Activated CD4-positive, alpha-beta memory T cell treated with anti-CD3 and anti-CD28 coated beads, Interleukin-2, amount 10 ng/mL, durations not matched to agents 7 days and 5 days (primary cell): ENCODE measurements at regions not wholly inside any gene's neighbourhood (a gene's known extent, or its start where the extent isn't known, plus 50 kb on each side); places are given as distances from the start of the nearest gene placed in this dataset.
A peak's percentile ranks its signal among the peaks of the same experiment; 100 is the strongest.

Source experiments
- CTCF ChIA-PET: fragments of 350-600 bp; sonication (Branson Sonifier 250); formaldehyde crosslinking; loops from one replicate; lab custom pipeline; 2021; ENCODE audit warnings: antibody characterized with exemption, inconsistent platforms; lab: Charles Lee
- POLR2A ChIA-PET: fragments of 350-600 bp; sonication (Branson Sonifier 250); formaldehyde crosslinking; loops from one replicate; lab custom pipeline; 2021; ENCODE audit warnings: antibody characterized with exemption; lab: Charles Lee
- DNase-seq: peaks from one replicate; pipeline ENCODE4 v3.0.0-alpha.2; 2020
- H3K27ac Mint-ChIP-seq: one replicate; pipeline ENCODE4 v1.8.0; 2021; ENCODE audit warnings: mild to moderate bottlenecking, mixed read lengths
- H3K27me3 Mint-ChIP-seq: one replicate; pipeline ENCODE4 v1.8.0; 2021; ENCODE audit warnings: mixed read lengths
- H3K36me3 Mint-ChIP-seq: one replicate; pipeline ENCODE4 v1.8.0; 2021; ENCODE audit warnings: low read depth, mixed read lengths
- H3K4me1 Mint-ChIP-seq: one replicate; pipeline ENCODE4 v1.8.0; 2021; ENCODE audit warnings: mixed read lengths
- H3K4me3 Mint-ChIP-seq: one replicate; pipeline ENCODE4 v1.8.0; 2021; ENCODE audit warnings: mild to moderate bottlenecking, mixed read lengths
- H3K9me3 Mint-ChIP-seq: one replicate; pipeline ENCODE4 v1.8.0; 2021; ENCODE audit warnings: mixed read lengths

GRCh38 chr6:87929843-87930288 is 117.8 kb upstream of the SPACA1 start:
- Mint-ChIP-seq H3K9me3 (no peaks in the 10 kb centered on the region), H3K4me3 (no peak overlapping the region), H3K27ac (no peak overlapping the region), H3K27me3 (no peaks in the 10 kb centered on the region), H3K36me3 (no peaks in the 10 kb centered on the region), H3K4me1 (peaks cover 4% of the 10 kb centered on the region)
- ChIA-PET POLR2A (no interaction called here), CTCF (interaction anchor here (0.6 to 1.4 kb wide), 8 partner anchors 9 to 941 kb away, joined by 3 to 9 read pairs (median 4); no protein-coding TSS in a partner anchor)
- peak; percentile 58 for DNase-seq

DNA sequence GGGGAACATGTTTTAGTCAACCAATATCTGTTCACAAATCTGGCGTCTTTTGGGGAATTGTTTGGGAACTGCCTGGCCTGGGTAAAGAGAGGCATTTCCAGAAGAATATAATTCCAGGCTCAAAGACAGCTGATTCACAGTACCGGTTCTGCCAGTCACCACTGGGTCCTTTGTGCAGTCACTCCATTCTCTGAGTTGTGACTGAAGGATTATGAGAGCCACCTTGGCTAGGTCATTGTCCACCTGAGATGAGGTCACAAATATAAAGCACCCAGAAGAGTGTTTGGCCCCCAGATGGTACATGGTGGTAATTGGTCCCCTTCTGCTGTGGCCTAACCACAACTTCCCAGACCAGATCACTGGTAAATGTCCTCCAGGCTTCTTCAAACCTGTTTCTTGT is 121.0 kb upstream of the SPACA1 start:
- peaks cover 16% of the 10 kb centered on the region for H3K4me1 Mint-ChIP-seq
- no peaks in the 10 kb centered on the region for H3K36me3 Mint-ChIP-seq
- ChIA-PET POLR2A (no interaction called here), CTCF (no interaction called here)
- no peaks in the 10 kb centered on the region for H3K27me3 Mint-ChIP-seq
- no peak for DNase-seq
- no peak overlapping the region for H3K27ac Mint-ChIP-seq
- no peaks in the 10 kb centered on the region for H3K9me3 Mint-ChIP-seq
- H3K4me3 Mint-ChIP-seq = no peak overlapping the region

DNA sequence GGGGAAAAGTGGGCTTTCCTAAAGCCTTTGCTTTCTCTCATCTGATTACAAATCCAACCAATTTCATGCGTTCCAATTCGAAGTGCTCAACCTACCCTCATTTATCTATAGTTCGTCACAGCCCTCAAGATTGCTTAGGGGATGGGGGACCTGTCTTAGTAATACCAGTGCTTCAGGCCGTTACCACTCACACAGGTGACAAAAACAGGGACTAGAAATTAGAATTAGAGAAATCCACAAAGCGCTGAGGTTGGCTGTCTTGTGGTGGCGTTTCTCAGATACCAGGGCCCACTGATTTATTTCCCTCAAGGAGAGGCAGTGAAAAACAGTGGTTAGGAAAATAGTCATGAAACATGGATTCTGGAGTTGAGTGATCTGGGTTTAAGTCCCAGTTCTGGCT is 121.6 kb upstream of the SPACA1 start:
- Mint-ChIP-seq H3K4me1 (peaks cover 16% of the 10 kb centered on the region), H3K36me3 (no peaks in the 10 kb centered on the region), H3K27ac (no peak overlapping the region), H3K4me3 (no peak overlapping the region), H3K9me3 (no peaks in the 10 kb centered on the region), H3K27me3 (no peaks in the 10 kb centered on the region)
- no peak for DNase-seq
- ChIA-PET POLR2A (no interaction called here), CTCF (interaction anchor here (0.5 kb wide), 1 partner anchor 659 kb away, joined by 3 read pairs; no protein-coding TSS in a partner anchor)

DNA sequence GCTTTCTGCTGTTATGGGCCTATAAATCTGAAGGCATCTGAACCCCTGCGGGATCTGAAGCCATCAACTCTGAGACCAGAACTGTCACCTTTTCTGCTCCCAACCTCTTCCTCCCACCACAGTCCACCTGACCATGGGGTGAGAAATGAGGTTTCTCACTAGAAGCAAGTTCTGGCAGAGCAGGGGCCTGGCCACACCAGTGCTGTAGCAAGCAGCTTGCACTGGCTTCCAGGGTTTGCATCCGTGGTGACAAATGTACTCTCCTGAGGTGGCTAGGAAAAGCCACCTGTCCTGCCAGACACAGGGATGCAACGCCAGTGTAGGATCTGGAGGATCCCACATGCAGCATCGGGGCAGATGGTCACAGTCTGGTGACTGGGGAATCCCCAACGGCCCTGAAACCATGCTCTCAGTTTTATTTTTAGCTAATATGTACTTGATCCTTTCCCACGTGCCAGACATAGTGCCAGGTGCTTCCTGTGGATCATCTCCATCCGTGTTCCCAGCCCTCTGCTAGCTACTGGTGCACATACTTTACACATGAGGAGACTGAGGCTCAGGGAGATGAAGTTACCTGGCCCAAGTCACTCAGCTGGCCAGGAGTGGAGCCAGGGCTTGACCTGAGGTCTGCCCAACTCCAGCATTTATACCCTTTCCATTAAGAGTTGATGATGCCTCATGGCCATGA is 122.1 kb upstream of the SPACA1 start:
- Mint-ChIP-seq H3K27me3 (peaks cover 4% of the 10 kb centered on the region), H3K4me1 (peaks cover 16% of the 10 kb centered on the region), H3K36me3 (no peaks in the 10 kb centered on the region), H3K27ac (no peak overlapping the region), H3K4me3 (no peak overlapping the region), H3K9me3 (no peaks in the 10 kb centered on the region)
- POLR2A ChIA-PET = no interaction called here
- CTCF ChIA-PET = interaction anchor here (0.5 to 0.6 kb wide), 3 partner anchors 9 to 957 kb away, joined by 3 read pairs; no protein-coding TSS in a partner anchor
- no peak for DNase-seq

DNA sequence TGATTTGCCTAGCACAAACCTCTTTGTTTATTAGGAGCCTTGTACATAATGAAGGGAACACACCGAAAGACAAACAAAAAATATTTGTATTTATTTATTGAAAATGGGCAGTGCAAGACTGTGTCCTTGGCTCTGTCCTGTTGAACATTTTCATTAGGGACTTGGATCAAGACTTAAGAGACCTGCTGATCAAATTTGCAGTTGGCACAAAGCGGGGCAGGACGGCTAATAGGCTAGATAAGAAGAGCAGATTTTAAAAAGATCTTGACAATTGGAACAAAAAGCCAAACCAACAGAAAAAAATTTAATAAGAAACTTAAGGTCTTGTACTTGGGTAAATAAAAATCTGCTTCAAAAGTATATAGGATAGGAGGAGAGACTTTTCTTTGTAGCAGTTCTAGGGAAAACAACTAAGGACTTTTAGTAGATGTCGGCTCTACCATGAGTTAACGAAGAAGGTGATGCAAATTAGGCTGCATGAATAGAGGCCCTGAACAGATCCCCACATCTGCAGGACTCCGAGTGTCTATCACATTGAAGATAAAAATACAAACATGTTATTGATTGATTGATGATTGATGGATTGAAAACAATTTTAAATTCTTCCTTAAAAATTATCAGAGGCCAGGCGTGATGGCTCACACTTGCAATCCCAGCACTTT is 124.1 kb upstream of the SPACA1 start:
- Mint-ChIP-seq H3K36me3 (no peaks in the 10 kb centered on the region), H3K9me3 (no peaks in the 10 kb centered on the region), H3K4me1 (peaks cover 16% of the 10 kb centered on the region), H3K27ac (no peak overlapping the region), H3K4me3 (no peak overlapping the region), H3K27me3 (peaks cover 4% of the 10 kb centered on the region)
- ChIA-PET POLR2A (interaction anchor here (1.2 to 1.9 kb wide), 2 partner anchors 11 to 16 kb away, joined by 3 to 8 read pairs; no protein-coding TSS in a partner anchor), CTCF (interaction anchor here (1.1 kb wide), 1 partner anchor 11 kb away, joined by 3 read pairs; no protein-coding TSS in a partner anchor)
- DNase-seq = no peak

GRCh38 chr6:87922947-87923330 is 124.7 kb upstream of the SPACA1 start:
- H3K4me3 Mint-ChIP-seq = no peak overlapping the region
- peaks cover 4% of the 10 kb centered on the region for H3K27me3 Mint-ChIP-seq
- no peaks in the 10 kb centered on the region for H3K9me3 Mint-ChIP-seq
- CTCF ChIA-PET = interaction anchor here (1.1 kb wide), 1 partner anchor 10 kb away, joined by 3 read pairs; no protein-coding TSS in a partner anchor
- H3K36me3 Mint-ChIP-seq = no peaks in the 10 kb centered on the region
- no peak overlapping the region for H3K27ac Mint-ChIP-seq
- DNase-seq = peak; percentile 21
- H3K4me1 Mint-ChIP-seq = peaks cover 16% of the 10 kb centered on the region
- POLR2A ChIA-PET = interaction anchor here (1.2 to 1.9 kb wide), 2 partner anchors 10 to 15 kb away, joined by 3 to 8 read pairs; no protein-coding TSS in a partner anchor

DNA sequence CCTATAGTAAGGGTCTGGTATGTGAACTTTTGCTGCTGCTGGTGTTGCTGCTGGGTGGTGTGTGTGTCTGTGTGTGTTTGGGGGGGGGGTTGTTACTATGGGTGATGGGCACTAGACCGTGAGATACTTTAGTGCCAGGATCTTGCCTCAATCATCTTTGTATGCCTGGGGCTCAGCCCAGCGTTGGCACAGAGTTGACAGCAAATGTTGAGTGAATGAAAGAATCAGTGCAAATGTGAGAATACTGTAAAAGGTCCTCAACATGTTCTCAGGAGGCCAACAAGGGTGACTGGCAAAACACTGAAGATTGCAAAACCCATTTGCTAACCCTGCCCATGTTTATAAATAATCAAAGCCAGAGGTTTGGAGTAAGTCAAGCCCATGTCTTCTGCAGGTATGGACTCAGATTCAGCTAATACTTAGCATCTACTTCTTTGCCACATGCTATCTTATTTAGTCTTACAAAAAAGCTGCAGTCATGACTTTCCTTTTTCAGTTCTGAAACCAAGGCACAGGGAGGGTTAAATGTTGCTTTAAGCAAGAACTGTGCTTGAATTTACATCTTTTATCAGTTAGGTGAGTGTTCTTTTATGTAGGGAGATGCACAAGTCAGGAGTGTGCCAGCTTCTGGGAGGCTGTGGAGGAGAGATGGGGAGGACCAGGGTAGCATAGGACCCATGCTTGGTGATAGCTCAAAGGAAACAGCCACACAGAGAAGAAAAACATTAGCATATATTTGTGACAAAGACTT is 125.3 kb upstream of the SPACA1 start:
- DNase-seq = no peak
- Mint-ChIP-seq H3K27me3 (peaks cover 6% of the 10 kb centered on the region), H3K9me3 (no peaks in the 10 kb centered on the region), H3K4me1 (peaks cover 16% of the 10 kb centered on the region), H3K4me3 (no peak overlapping the region), H3K36me3 (no peaks in the 10 kb centered on the region), H3K27ac (peak overlapping the region; percentile 10)
- ChIA-PET CTCF (interaction anchor here (1.1 kb wide), 1 partner anchor 9 kb away, joined by 3 read pairs; no protein-coding TSS in a partner anchor), POLR2A (interaction anchor here (1.2 to 1.9 kb wide), 2 partner anchors 10 to 14 kb away, joined by 3 to 8 read pairs; no protein-coding TSS in a partner anchor)

DNA sequence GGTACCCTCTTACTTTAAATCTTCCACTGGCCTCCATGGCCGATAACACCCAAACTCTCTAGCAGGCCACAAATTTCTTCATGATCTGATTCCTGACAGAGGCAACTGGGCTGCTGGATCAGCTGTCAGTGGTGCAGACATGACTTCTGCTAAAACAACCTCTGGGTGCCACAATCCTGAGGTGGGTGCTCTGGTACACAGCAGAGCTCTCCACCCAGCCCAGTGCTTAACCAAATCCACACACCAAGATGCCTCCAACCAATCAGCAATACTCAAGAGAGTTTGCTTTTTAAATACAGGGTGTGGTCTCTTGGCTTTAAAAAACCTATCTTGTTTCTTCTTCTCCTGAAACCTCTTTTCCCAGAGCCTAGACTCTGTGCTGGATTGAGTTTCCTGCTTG is 126.6 kb upstream of the SPACA1 start:
- DNase-seq = no peak
- no peaks in the 10 kb centered on the region for H3K36me3 Mint-ChIP-seq
- ChIA-PET CTCF (no interaction called here), POLR2A (no interaction called here)
- peaks cover 16% of the 10 kb centered on the region for H3K4me1 Mint-ChIP-seq
- no peak overlapping the region for H3K27ac Mint-ChIP-seq
- no peaks in the 10 kb centered on the region for H3K9me3 Mint-ChIP-seq
- H3K27me3 Mint-ChIP-seq = peaks cover 6% of the 10 kb centered on the region
- no peak overlapping the region for H3K4me3 Mint-ChIP-seq

DNA sequence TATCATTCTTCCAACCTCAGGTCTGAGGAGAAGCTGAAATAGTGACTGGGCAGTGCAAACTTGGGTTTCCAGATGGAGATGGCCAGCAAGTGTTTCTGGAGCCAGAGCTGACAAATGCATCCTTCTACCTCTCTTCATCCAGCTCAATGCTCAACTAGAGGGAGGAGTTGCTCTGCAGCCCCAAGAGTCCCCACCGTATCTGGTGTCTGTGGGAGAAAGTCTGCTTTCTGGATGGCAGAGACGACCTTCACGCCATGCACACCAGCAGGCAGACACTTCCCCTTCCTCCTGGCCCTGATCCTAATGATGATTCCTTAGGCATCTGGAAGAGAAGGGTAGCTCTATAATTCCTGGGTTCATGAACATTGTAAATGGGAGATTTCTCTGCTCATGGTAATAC is 127.4 kb upstream of the SPACA1 start:
- Mint-ChIP-seq H3K36me3 (no peaks in the 10 kb centered on the region), H3K27ac (no peak overlapping the region), H3K9me3 (no peaks in the 10 kb centered on the region), H3K27me3 (peaks cover 6% of the 10 kb centered on the region), H3K4me3 (no peak overlapping the region), H3K4me1 (peaks cover 19% of the 10 kb centered on the region)
- DNase-seq = no peak
- ChIA-PET POLR2A (no interaction called here), CTCF (no interaction called here)

- peaks cover 21% of the 10 kb centered on the region for H3K4me1 Mint-ChIP-seq
- no peak overlapping the region for H3K27ac Mint-ChIP-seq
- H3K27me3 Mint-ChIP-seq = peaks cover 9% of the 10 kb centered on the region
- CTCF ChIA-PET = no interaction called here
- no peak for DNase-seq
- H3K36me3 Mint-ChIP-seq = no peaks in the 10 kb centered on the region
- H3K4me3 Mint-ChIP-seq = no peak overlapping the region
- POLR2A ChIA-PET = no interaction called here
- no peaks in the 10 kb centered on the region for H3K9me3 Mint-ChIP-seq
Measured at GRCh38 chr6:87919416-87919815, 128.2 kb upstream of the SPACA1 start.

DNA sequence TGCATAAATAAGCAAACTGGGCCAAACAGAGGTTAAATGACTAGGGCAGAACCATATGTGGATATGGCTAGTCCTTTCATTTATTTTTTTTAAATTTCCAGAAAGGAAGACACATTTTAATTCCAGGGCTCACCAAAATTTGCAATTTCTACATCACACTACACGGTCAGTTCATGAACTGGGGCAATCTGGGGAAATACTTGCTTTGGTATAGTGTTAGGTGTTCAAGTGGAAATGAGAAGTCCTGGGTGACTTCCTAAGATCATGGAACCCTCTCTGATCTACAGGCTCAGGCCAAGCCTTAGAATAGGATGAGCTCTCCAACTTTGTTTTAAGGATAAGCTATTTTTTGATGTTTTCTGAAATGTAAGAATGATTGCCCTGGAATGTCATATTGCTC is 128.6 kb upstream of the SPACA1 start:
- Mint-ChIP-seq H3K27me3 (peaks cover 9% of the 10 kb centered on the region), H3K36me3 (no peaks in the 10 kb centered on the region), H3K9me3 (no peaks in the 10 kb centered on the region), H3K4me1 (peaks cover 21% of the 10 kb centered on the region), H3K4me3 (no peak overlapping the region), H3K27ac (no peak overlapping the region)
- POLR2A ChIA-PET = no interaction called here
- CTCF ChIA-PET = no interaction called here
- no peak for DNase-seq

DNA sequence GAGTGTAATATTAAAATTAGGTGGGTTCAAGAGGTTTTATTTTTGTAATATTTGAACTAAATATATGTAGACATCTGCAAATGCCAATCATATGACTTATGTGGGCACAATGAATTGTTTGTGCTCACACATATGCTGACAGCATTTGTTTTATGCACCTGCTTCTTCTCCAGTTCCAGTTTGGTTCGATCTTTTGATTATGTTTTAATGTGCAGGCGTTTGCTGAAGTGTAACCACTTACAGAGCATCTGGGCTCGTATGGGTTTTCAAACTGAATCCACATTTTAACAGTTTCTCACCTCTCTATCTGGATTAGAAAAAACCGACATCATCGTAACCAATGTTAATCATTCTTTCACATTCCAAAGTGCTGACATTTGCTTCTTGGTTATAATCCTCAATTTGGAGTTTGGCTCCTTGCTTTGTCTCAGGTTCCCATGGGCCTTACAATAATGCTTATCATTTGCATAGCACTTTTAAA is 129.1 kb upstream of the SPACA1 start:
- Mint-ChIP-seq H3K27ac (no peak overlapping the region), H3K4me1 (peaks cover 21% of the 10 kb centered on the region), H3K27me3 (peaks cover 9% of the 10 kb centered on the region), H3K36me3 (no peaks in the 10 kb centered on the region), H3K9me3 (no peaks in the 10 kb centered on the region), H3K4me3 (no peak overlapping the region)
- POLR2A ChIA-PET = interaction anchor here (1.4 kb wide), 1 partner anchor 10 kb away, joined by 7 read pairs; no protein-coding TSS in a partner anchor
- CTCF ChIA-PET = interaction anchor here (0.6 to 0.9 kb wide), 3 partner anchors 11 to 24 kb away, joined by 3 to 6 read pairs (median 3); no protein-coding TSS in a partner anchor
- no peak for DNase-seq
